ENCODE measurements at regions not wholly inside any gene's neighbourhood (a gene's known extent, or its start where the extent isn't known, plus 50 kb on each side); places are given as distances from the start of the nearest gene placed in this dataset.

DNA sequence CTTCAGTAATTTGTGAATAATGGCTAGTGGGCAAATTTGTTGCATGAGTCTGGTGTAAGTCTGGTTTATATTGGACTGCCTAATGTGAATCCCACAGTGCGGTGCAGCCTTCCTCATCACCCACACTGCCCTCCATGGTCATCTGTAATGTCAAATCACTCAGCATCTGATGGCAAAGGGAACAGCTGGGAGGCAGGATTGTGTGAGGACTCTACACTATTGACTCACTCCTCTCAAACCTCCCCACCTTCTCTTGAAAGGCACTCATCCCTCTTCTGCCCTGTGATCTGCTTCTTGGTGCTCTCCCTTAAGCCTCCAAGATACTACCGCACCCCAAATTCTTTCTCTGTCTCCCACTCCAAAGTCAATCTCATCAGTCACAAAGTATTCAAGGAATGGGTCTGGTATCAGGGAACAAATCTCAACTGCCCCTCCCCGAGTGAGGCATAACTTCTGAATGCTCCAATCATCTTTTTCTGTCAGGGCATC, 146.0 kb upstream of the BEND6 start:
- DNase-seq (ENCODE audit: low read depth) = no peak
- no peak overlapping the region for H3K4me3 ChIP-seq (ENCODE audit: low read depth, low read length)
- TF ChIP-seq, protein P1, sequence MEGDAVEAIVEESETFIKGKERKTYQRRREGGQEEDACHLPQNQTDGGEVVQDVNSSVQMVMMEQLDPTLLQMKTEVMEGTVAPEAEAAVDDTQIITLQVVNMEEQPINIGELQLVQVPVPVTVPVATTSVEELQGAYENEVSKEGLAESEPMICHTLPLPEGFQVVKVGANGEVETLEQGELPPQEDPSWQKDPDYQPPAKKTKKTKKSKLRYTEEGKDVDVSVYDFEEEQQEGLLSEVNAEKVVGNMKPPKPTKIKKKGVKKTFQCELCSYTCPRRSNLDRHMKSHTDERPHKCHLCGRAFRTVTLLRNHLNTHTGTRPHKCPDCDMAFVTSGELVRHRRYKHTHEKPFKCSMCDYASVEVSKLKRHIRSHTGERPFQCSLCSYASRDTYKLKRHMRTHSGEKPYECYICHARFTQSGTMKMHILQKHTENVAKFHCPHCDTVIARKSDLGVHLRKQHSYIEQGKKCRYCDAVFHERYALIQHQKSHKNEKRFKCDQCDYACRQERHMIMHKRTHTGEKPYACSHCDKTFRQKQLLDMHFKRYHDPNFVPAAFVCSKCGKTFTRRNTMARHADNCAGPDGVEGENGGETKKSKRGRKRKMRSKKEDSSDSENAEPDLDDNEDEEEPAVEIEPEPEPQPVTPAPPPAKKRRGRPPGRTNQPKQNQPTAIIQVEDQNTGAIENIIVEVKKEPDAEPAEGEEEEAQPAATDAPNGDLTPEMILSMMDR (IDR thresholded peaks at IDR 0.05; ENCODE audit: insufficient read depth, low read depth, low read length, missing control alignments) = no peak

DNA sequence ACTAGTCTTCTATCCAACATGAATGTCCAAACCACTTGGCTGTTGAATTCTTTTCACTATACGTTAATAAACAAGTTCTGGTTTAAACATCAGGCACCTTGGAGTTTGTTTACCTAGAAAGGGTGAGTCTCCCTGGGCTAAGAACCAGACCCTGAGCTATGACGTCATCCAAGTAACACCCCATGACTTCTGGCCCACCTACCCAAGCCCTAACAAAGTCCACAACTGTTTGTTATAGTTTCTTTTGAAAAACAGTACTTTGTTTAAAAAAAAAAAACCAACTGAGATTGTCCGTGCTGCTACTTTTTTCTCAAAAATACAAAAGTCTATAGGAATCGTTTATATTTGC, 146.9 kb upstream of the BEND6 start:
- no peak overlapping the region for H3K4me3 ChIP-seq (ENCODE audit: low read depth, low read length)
- no peak for DNase-seq (ENCODE audit: low read depth)
- TF ChIP-seq, protein P1 (IDR thresholded peaks at IDR 0.05; ENCODE audit: insufficient read depth, low read depth, low read length, missing control alignments) = no peak

DNA sequence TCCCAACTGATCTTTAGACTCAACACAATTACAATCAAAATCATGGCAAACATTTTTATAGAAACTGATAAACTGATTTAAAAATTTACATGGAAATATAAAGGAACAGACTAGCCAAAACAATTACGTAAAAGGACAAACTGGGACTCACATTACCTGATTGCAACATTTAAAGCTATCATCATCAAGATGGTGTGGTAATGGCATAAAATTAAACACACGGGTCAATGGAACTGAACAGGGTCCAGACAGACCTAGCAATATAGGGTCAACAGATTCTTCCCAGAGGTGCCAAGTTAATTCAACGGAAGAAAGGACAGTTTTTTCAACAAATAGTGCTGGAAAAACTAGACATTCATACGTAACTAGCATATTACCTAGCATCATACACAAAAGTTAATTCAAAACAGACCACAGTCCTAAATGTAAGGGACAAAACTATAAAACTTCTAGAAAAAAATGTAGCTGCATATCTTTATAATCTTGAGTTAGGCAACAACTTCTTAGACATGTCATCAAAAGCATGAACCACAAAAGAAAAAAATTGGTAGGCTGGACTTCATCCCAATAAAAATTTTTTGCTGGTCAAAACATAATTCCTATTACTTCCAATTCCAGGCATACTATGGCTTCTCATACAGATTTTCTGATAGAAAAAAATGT, 147.4 kb upstream of the BEND6 start:
- H3K4me3 ChIP-seq (ENCODE audit: low read depth, low read length) = no peak overlapping the region
- DNase-seq (ENCODE audit: low read depth) = no peak
- TF ChIP-seq, protein P1 (IDR thresholded peaks at IDR 0.05; ENCODE audit: insufficient read depth, low read depth, low read length, missing control alignments) = no peak

DNA sequence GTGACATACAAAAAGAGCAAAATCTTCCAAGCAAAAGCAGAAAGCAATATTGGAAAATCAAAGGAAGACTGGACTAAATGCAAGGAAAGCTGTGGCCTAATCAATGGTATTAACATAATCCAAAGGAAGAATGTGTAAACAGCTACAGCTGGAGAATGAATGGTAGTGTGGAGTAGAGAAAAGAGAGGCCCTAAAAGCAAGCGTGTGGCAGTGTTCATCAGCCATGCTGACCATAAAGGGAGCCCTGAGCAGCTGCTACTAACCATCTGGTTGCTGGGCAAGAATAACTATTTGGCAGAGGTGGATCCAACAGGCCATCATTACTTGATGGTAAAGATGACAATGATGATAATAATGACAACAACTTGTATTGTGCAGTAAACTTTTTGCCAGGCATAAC, 148.5 kb upstream of the BEND6 start:
- no peak overlapping the region for H3K4me3 ChIP-seq (ENCODE audit: low read depth, low read length)
- DNase-seq (ENCODE audit: low read depth) = no peak
- TF ChIP-seq, protein P1 (IDR thresholded peaks at IDR 0.05; ENCODE audit: insufficient read depth, low read depth, low read length, missing control alignments) = no peak

DNA sequence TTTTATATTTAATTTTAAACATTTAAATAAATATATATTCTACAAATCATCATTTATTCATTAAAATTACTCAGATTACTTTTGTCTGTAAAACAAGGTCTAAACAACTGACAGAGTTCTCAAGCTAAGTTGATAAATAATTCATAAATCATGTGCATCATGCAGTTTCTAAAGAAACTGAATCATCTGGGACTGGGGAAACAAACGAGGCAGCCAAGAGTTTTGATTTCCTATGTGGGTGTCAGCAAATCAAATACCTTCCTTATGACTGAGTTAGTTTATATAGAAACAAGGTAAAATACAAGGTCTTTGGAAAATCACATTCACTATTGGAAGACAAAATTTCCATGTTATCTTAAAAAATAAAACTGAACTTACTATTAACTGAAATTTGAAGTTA, 149.9 kb upstream of the BEND6 start:
- TF ChIP-seq, protein P1 (IDR thresholded peaks at IDR 0.05; ENCODE audit: insufficient read depth, low read depth, low read length, missing control alignments) = no peak
- no peak overlapping the region for H3K4me3 ChIP-seq (ENCODE audit: low read depth, low read length)
- DNase-seq (ENCODE audit: low read depth) = no peak

DNA sequence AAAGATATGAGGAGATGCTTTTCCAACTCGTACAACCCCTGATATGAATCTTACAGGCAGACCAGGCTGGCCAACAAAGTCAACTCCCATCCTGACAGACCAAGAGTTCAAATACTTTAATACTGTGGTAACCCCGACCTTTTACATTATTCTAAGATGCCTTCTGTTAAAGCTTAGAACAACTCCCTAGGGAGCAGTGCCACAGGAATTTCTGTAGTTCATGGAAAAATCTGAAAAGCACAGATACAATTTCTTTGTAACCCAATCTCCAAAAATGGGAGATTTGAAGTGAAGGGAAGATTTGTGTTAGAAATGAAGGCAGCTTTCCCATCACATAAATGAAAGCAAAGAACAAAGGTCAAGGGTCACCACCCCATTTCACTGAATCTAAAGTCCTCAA, 151.3 kb upstream of the BEND6 start:
- TF ChIP-seq, protein P1 (IDR thresholded peaks at IDR 0.05; ENCODE audit: insufficient read depth, low read depth, low read length, missing control alignments) = no peak
- no peak overlapping the region for H3K4me3 ChIP-seq (ENCODE audit: low read depth, low read length)
- DNase-seq (ENCODE audit: low read depth) = no peak

DNA sequence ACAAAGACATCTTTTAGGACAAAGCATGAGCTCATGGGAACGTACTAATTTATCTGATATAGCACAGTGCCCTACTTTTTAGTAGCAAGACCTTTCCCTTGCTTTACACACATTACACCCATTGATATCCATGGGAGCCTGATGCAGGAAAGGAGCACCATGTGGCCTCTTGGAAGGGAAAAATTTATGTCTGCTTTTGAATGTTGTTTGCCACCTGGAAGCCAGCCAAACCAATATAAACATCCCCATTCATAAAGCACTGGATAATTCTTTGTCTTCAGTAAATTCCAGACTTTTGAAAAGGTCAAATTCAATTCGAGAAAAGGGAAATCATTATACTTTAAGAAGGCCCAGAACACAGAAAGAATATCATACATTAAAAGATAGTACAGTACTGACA, 152.3 kb upstream of the BEND6 start:
- H3K4me3 ChIP-seq (ENCODE audit: low read depth, low read length) = no peak overlapping the region
- TF ChIP-seq, protein P1 (IDR thresholded peaks at IDR 0.05; ENCODE audit: insufficient read depth, low read depth, low read length, missing control alignments) = no peak
- no peak for DNase-seq (ENCODE audit: low read depth)
